AG04449 (cell line): ENCODE measurements at regions not wholly inside any gene's neighbourhood (a gene's known extent, or its start where the extent isn't known, plus 50 kb on each side); places are given as distances from the start of the nearest gene placed in this dataset.
"Not testable (repeated sequence)": the region's sequence is repeated elsewhere in the genome, so short reads cannot be mapped to it uniquely, and the experiment has no call there.

ENCODE experiments used
- CTCF ChIA-PET: fragments of 350-600 bp; formaldehyde crosslinking; extraction: SDS; loops from one replicate; lab custom pipeline; 2021; ENCODE audit warnings: antibody characterized with exemption; lab: Yijun Ruan, JAX
- POLR2A ChIA-PET: fragments of 400-600, 350-600 bp; formaldehyde crosslinking; extraction: SDS; loops from one replicate; lab custom pipeline; 2020; ENCODE audit warnings: antibody characterized with exemption, inconsistent platforms; lab: Yijun Ruan, JAX
- DNase-seq: peaks from one replicate; pipeline ENCODE4 v3.0.0-alpha.2; 2010; ENCODE audit warnings: low read depth, low spot score
- H3K4me3 ChIP-seq: 2 replicates; pipeline ENCODE4 v1.5.1; 2011; ENCODE audit warnings: low read depth, mild to moderate bottlenecking, control low read depth, low read length
- CTCF ChIP-seq: IDR thresholded peaks from one replicate; pipeline ENCODE4 v1.5.1; 2011; ENCODE audit warnings: mild to moderate bottlenecking, moderate library complexity, low read length, control low read depth, inconsistent platforms; ENCODE audit not compliant: insufficient read depth; ENCODE audit errors: missing control alignments

- H3K4me3 ChIP-seq, POLR2A ChIA-PET, DNase-seq: not testable (repeated sequence)
- CTCF ChIA-PET: interaction anchor here (1.5 to 3.1 kb wide), 2 partner anchors 9 to 11 kb away, joined by 7 to 20 read pairs; no protein-coding TSS in a partner anchor
Observed at GRCh38 chr21:6363591-6363990, 4157.8 kb upstream of the TPTE start.

DNA sequence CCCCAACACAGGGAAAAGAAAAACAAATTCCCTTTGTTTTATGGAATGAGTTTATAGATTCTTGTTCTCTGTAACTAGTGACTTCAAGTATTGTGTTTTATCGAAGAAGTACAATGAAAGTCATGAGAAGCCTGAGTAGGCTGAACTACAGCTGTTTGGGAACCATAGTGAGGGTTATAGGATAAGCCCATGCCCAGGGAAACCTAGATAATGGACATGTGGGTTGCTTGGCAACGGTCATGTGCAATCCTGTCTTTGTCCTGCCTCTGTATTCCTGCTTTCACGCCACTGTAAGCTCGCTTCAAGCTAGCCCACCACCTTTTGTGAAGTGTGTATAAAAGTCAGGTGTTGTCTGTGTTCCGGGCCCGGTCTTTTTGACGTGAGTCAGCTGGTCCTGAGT, 4152.6 kb upstream of the TPTE start:
- CTCF ChIA-PET: interaction anchor here (2.1 kb wide), 1 partner anchor 9 kb away, joined by 7 read pairs; no protein-coding TSS in a partner anchor
- POLR2A ChIA-PET, DNase-seq: not testable (repeated sequence)
- H3K4me3 ChIP-seq: peak overlapping the region; percentile 58; the same call in 1 of the 2 replicates

- CTCF ChIA-PET: interaction anchor here (1.3 to 2.2 kb wide), 5 partner anchors 8 to 14 kb away, joined by 5 to 20 read pairs (median 7); no protein-coding TSS in a partner anchor
- DNase-seq, POLR2A ChIA-PET: not testable (repeated sequence)
- H3K4me3 ChIP-seq: peak overlapping the region; percentile 20; the same call in 1 of the 2 replicates
Observed at GRCh38 chr21:6373253-6373652, 4148.1 kb upstream of the TPTE start.

- POLR2A ChIA-PET, DNase-seq, H3K4me3 ChIP-seq: not testable (repeated sequence)
- TF ChIP-seq CTCF: peak; percentile 3
- CTCF ChIA-PET: interaction anchor here (1.7 to 2.2 kb wide), 3 partner anchors 9 to 15 kb away, joined by 7 to 20 read pairs (median 11); no protein-coding TSS in a partner anchor
Observed at GRCh38 chr21:6374232-6374631, 4147.2 kb upstream of the TPTE start.

GRCh38 chr21:6374926-6375325, 4146.5 kb upstream of the TPTE start:
- DNase-seq, POLR2A ChIA-PET, H3K4me3 ChIP-seq: not testable (repeated sequence)
- CTCF ChIA-PET: interaction anchor here (1.7 to 2.2 kb wide), 2 partner anchors 9 to 12 kb away, joined by 7 to 20 read pairs; no protein-coding TSS in a partner anchor

- DNase-seq, POLR2A ChIA-PET, H3K4me3 ChIP-seq: not testable (repeated sequence)
- CTCF ChIA-PET: interaction anchor here (2.2 kb wide), 1 partner anchor 13 kb away, joined by 20 read pairs; no protein-coding TSS in a partner anchor
Observed at GRCh38 chr21:6375776-6376175, 4145.6 kb upstream of the TPTE start.

GRCh38 chr21:6376321-6377070, 4144.9 kb upstream of the TPTE start:
- H3K4me3 ChIP-seq, DNase-seq, POLR2A ChIA-PET, CTCF ChIA-PET: not testable (repeated sequence)
